Cardiac fibroblast (primary cell): ENCODE measurements at regions not wholly inside any gene's neighbourhood (a gene's known extent, or its start where the extent isn't known, plus 50 kb on each side); places are given as distances from the start of the nearest gene placed in this dataset.

Source experiments
- DNase-seq, 2 donors: peaks; one replicate each; pipeline versions ENCODE4 v3.0.0 to v3.0.0-alpha.2; 2010; ENCODE audit warnings: low read depth in 2 of 2
- H3K4me3 ChIP-seq, 2 donors: replicated peaks in 1 of 2; 1 replicate in 1 of 2; 2 replicates in 1 of 2; pipeline ENCODE4 v1.5.1; 2011; ENCODE audit warnings: low read depth in 2 of 2, low read length in 2 of 2, mild to moderate bottlenecking in 2 of 2, moderate library complexity in 1 of 2
- CTCF ChIP-seq: IDR thresholded peaks from one replicate; pipeline ENCODE4 v1.5.1; 2011; ENCODE audit warnings: low read depth, mild to moderate bottlenecking, low read length, inconsistent platforms

GRCh38 chr13:74620711-74621110, 486.5 kb upstream of the KLF12 start:
- no peak overlapping the region for H3K4me3 ChIP-seq
- no peak for TF ChIP-seq CTCF
- DNase-seq: no peak

- TF ChIP-seq CTCF: no peak
- H3K4me3 ChIP-seq: no peak overlapping the region
- no peak for DNase-seq
Observed at GRCh38 chr13:74620308-74620707, 486.1 kb upstream of the KLF12 start.

GRCh38 chr13:74597526-74597925, 463.3 kb upstream of the KLF12 start:
- no peak overlapping the region for H3K4me3 ChIP-seq
- no peak for TF ChIP-seq CTCF

GRCh38 chr13:74596691-74597090, 462.5 kb upstream of the KLF12 start:
- no peak for TF ChIP-seq CTCF
- H3K4me3 ChIP-seq: no peak overlapping the region
- DNase-seq: no peak

More at GRCh38 chr13:74597526-74597925, 463.3 kb upstream of the KLF12 start:
- no peak for DNase-seq

GRCh38 chr13:74593688-74594087, 459.5 kb upstream of the KLF12 start:
- H3K4me3 ChIP-seq: no peak overlapping the region
- TF ChIP-seq CTCF: no peak
- DNase-seq: no peak

GRCh38 chr13:74586847-74587246, 452.6 kb upstream of the KLF12 start:
- DNase-seq: peak in 1 of 2 donors; percentile 31

More at GRCh38 chr13:74586847-74587246, 452.6 kb upstream of the KLF12 start:
- H3K4me3 ChIP-seq: no peak overlapping the region
- no peak for TF ChIP-seq CTCF
